ENCODE measurements at regions not wholly inside any gene's neighbourhood (a gene's known extent, or its start where the extent isn't known, plus 50 kb on each side); places are given as distances from the start of the nearest gene placed in this dataset.

DNA sequence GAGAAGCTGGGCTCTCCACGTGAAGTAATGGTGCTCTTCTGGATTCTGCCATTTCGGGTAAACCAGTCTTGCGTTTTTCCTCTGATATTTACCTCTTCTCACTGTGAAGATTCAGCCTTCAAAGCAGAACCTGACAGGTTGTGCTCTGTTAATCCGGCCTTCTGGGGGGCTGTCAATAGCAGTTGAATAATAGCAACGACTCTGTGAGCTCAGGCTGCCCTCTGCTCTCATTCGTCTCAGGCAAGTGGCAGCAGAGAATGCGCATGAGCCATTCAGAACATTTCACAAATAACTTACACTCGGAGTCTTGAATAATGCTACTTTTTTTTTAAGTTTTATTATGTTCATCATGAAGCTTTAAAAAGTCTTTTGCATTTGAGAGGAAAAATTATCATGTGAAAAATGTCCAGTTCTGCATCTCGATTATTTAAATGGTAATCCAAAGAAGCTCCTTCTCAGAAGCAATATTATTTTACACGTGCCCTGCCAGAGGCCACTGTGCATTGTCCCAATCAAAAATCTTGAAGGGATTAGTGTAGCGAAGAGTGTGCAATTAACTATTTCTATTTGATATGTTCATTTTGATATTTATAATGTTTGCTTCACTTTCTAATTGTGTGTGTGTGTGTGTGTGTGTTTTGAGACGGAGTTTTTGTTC lies 354.2 kb upstream of the FAT1 start:
- Histone ChIP-seq H3K4me2 (replicated peaks; ENCODE audit: extremely low read depth, low read length, poor library complexity, severe bottlenecking) (no peak overlapping the region), H3K27ac (ENCODE audit: low read depth in 1 of 2, low read length in 2 of 2) (no peak overlapping the region), H3K4me1 (ENCODE audit: control insufficient read depth in 1 of 2, insufficient read depth in 2 of 2, low read length in 2 of 2) (no peaks in the 10 kb centered on the region), H2AFZ (ENCODE audit: insufficient read depth, low read depth, low read length, poor library complexity, severe bottlenecking) (no peak overlapping the region), H3K4me3 (replicated peaks in 1 of 3; ENCODE audit: low read depth in 2 of 3, low read length in 3 of 3) (no peak overlapping the region), H3K9ac (ENCODE audit: insufficient read depth, low read length, poor library complexity, severe bottlenecking) (no peak overlapping the region), H3K27me3 (ENCODE audit: control insufficient read depth in 2 of 2, insufficient read depth in 2 of 2, low read length in 2 of 2) (no peaks in the 10 kb centered on the region), H3K79me2 (ENCODE audit: insufficient read depth, low read length) (no peaks in the 10 kb centered on the region), H3K9me3 (replicated peaks in 1 of 2; ENCODE audit: control insufficient read depth in 1 of 2, insufficient read depth in 1 of 2, low read length in 2 of 2) (peaks cover 0 to 3% of the 10 kb centered on the region in 2 donors), H4K20me1 (ENCODE audit: insufficient read depth, low read length) (no peaks in the 10 kb centered on the region), H3K36me3 (replicated peaks in 1 of 2; ENCODE audit: control insufficient read depth in 1 of 2, insufficient read depth in 2 of 2, low read length in 2 of 2) (no peaks in the 10 kb centered on the region)
- TF ChIP-seq, protein P1, sequence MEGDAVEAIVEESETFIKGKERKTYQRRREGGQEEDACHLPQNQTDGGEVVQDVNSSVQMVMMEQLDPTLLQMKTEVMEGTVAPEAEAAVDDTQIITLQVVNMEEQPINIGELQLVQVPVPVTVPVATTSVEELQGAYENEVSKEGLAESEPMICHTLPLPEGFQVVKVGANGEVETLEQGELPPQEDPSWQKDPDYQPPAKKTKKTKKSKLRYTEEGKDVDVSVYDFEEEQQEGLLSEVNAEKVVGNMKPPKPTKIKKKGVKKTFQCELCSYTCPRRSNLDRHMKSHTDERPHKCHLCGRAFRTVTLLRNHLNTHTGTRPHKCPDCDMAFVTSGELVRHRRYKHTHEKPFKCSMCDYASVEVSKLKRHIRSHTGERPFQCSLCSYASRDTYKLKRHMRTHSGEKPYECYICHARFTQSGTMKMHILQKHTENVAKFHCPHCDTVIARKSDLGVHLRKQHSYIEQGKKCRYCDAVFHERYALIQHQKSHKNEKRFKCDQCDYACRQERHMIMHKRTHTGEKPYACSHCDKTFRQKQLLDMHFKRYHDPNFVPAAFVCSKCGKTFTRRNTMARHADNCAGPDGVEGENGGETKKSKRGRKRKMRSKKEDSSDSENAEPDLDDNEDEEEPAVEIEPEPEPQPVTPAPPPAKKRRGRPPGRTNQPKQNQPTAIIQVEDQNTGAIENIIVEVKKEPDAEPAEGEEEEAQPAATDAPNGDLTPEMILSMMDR (IDR thresholded peaks at IDR 0.05), result no peak
- Mint-ChIP-seq H3K4me3 (no peak overlapping the region), H3K9me3 (peaks cover 0 to 7% (median 4%) of the 10 kb centered on the region in 7 donors), H3K4me1 (no peaks in the 10 kb centered on the region), H3K27ac (peak overlapping the region in 1 of 7 donors; percentile 66), H3K27me3 (ENCODE audit: low read depth in 3 of 3) (peaks cover 1 to 3% (median 1%) of the 10 kb centered on the region in 3 donors), H3K36me3 (no peaks in the 10 kb centered on the region)
- DNase-seq, result no peak
- intact Hi-C loops (cut with micrococcal nuclease), result no loop called here
- WGBS (ENCODE audit: insufficient coverage), result 0% methylated on average over 3 of the region's 12 CpGs

- intact Hi-C loops (cut with micrococcal nuclease), result no loop called here
- H3K9me3 Mint-ChIP-seq, result peaks cover 0 to 4% (median 0%) of the 10 kb centered on the region in 7 donors
- no peaks in the 10 kb centered on the region for H3K36me3 Mint-ChIP-seq
- peaks cover 0 to 3% of the 10 kb centered on the region in 2 donors for H3K9me3 ChIP-seq (replicated peaks in 1 of 2; ENCODE audit: control insufficient read depth in 1 of 2, insufficient read depth in 1 of 2, low read length in 2 of 2)
- H3K4me3 Mint-ChIP-seq, result no peak overlapping the region
- no peak overlapping the region for H3K4me3 ChIP-seq (replicated peaks in 1 of 3; ENCODE audit: low read depth in 2 of 3, low read length in 3 of 3)
- H3K79me2 ChIP-seq (ENCODE audit: insufficient read depth, low read length), result no peaks in the 10 kb centered on the region
- H3K4me1 ChIP-seq (ENCODE audit: control insufficient read depth in 1 of 2, insufficient read depth in 2 of 2, low read length in 2 of 2), result no peaks in the 10 kb centered on the region
- H2AFZ ChIP-seq (ENCODE audit: insufficient read depth, low read depth, low read length, poor library complexity, severe bottlenecking), result no peak overlapping the region
- WGBS (ENCODE audit: insufficient coverage), result no CpG with 5 or more reads among the region's 4 CpGs
- H3K27ac Mint-ChIP-seq, result no peak overlapping the region
- no peak overlapping the region for H3K9ac ChIP-seq (ENCODE audit: insufficient read depth, low read length, poor library complexity, severe bottlenecking)
- H3K27me3 Mint-ChIP-seq (ENCODE audit: low read depth in 3 of 3), result peaks cover 0 to 1% (median 0%) of the 10 kb centered on the region in 3 donors
- DNase-seq, result no peak
- H3K27ac ChIP-seq (ENCODE audit: low read depth in 1 of 2, low read length in 2 of 2), result no peak overlapping the region
- H3K36me3 ChIP-seq (replicated peaks in 1 of 2; ENCODE audit: control insufficient read depth in 1 of 2, insufficient read depth in 2 of 2, low read length in 2 of 2), result no peaks in the 10 kb centered on the region
- H3K4me2 ChIP-seq (replicated peaks; ENCODE audit: extremely low read depth, low read length, poor library complexity, severe bottlenecking), result no peak overlapping the region
- TF ChIP-seq, protein P1 (IDR thresholded peaks at IDR 0.05), result no peak
- H4K20me1 ChIP-seq (ENCODE audit: insufficient read depth, low read length), result no peaks in the 10 kb centered on the region
- no peaks in the 10 kb centered on the region for H3K4me1 Mint-ChIP-seq
- no peaks in the 10 kb centered on the region for H3K27me3 ChIP-seq (ENCODE audit: control insufficient read depth in 2 of 2, insufficient read depth in 2 of 2, low read length in 2 of 2)
Observed at GRCh38 chr4:187084701-187085100, 361.0 kb upstream of the FAT1 start.
